ENCODE measurements at regions not wholly inside any gene's neighbourhood (a gene's known extent, or its start where the extent isn't known, plus 50 kb on each side); places are given as distances from the start of the nearest gene placed in this dataset.

DNA sequence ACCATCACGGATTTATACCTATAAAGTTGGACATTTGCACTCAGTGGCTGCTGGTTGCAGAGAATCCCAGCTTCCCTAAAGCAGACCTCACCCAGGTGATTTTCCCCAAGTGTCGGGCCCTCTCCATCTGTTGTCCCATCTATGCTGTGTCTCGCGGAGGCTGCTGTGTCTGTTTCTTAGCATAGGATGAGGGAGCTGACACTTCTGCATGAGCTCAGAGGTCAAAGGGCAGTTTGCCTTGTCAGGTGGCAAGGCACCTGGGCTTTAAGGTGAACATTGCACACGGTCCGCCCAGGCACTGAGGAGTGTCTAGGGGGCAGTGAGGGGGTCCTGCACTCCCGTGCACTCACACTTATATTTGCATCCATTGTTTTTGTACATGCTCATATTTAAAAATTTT, 151.6 kb downstream of the ZIC5 start:
- DNase-seq, result no peak

DNA sequence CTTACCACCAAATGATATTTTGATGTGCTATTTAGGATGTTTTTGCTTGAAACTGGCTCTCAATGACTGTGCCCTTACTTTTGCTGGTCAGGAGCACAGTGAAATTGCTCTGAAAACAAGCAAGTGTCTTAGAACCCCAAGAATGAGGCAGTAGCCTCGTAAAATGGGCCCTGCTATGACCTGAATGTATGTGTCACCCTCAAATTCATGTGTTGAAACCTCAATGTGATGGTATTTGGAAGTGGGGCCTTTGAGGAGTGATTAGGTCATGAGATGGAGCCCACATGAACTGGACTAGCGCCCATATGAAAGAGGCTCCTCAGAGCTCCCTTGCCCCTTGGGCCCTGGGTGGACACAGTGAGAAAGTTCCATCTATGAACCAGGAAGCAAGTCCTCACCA, 155.2 kb downstream of the ZIC5 start:
- no peak for DNase-seq

DNA sequence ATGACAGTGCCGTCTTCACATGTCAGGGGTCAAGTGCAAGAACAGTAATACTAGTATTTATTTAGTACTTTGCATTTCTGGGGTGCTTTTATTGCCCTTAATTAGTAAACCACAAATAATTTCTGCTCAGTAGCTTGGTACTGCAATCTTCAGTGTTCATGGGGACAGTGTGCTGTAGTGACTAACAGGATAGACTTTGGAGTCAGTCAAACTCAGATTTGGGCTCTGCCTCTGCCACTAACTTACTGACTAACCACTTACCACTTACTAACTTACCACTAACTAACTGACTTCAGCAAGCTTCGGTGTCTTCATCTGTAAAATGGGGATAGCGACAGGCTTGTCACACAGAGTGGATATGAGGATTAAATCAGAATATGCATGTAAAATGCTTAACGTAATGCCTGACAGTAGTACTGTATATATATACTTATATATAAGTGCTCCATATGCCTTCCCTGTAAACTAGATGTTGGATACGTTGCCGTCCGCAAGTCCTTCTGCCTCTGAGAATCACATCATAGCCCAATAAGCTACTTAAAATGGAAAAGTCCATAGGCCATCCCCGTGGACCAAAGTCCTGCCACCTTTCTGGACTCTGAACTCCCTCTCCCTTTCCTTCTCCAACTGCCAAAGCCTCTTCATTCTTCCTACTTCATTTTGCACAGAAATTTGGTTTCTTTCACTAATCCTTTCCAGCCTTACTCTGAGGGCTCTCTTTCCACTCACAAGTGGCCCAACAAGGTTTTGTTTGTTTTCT, 158.1 kb downstream of the ZIC5 start:
- no peak for DNase-seq

GRCh38 chr13:99812625-99813024, 158.9 kb downstream of the ZIC5 start:
- no peak for DNase-seq

DNA sequence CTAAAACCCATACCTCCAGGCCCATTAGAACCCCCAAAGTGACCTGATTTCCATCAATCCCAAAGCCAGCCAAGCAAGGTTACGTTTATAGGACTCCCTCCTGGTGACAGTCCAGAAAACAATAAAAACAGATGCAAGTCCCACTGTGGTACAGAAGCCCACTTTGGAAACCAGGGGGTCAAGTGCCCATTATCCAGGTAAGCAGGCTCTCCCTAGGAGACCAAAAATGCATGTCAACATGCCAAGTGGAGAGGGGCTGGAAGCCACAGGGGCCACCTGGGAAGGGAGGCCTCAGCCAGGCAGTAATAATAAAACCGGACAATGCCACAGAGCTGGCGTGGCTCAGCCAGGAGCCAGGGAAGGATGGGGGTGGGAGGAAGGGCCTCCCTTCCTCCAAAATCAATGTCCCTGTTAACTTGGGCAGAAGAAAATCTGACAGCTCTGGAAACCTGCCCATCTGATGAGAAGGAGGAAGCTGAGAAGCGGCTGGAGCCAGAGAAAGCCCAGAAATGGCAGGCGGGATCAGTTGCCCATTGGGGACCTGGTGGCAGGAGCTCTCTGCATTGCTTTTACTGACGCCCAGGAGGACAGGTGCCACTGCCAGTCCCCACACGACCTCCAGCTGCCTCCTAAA, 160.4 kb downstream of the ZIC5 start:
- DNase-seq, result no peak

- no peak for DNase-seq
Measured at GRCh38 chr13:99809926-99810325, 161.6 kb downstream of the ZIC5 start.

DNA sequence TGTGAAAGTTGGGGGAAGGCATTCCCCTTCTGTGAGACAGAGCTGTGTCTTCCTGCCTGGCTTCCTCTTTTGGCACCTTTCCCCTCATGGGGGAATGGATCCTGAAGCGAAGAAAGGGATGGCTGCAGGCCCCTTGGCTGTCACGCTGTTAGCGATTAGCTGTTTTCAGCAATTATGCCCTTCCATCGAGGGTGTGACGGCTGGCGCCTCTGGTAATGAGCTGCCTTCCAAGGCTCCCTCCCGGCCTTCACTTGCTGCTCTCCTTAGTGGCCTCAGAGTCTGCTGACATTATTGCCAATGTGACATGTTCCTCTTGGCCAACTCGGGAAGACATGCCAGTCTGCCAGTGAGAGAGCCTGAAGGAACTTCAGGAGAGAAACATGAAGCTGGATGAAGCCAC, 162.1 kb downstream of the ZIC5 start:
- no peak for DNase-seq

DNA sequence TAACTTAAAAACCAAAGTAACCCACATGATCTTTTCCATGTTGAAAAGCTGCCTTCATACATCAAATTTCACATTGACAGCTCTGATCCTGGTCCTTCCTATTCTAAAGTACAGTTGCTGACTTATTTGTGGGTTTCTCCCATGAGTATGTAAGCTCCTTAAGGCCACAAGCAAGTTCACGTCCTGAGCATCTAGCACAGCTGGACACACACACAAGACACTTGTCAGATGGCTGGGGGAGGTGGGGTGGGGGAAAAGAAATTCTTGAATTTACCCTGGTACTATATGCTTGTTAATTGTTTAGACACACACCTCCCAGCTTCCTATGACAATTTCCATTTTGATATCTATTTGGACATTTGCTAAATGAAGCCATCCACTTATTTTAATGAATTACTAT, 162.8 kb downstream of the ZIC5 start:
- DNase-seq, result no peak

DNA sequence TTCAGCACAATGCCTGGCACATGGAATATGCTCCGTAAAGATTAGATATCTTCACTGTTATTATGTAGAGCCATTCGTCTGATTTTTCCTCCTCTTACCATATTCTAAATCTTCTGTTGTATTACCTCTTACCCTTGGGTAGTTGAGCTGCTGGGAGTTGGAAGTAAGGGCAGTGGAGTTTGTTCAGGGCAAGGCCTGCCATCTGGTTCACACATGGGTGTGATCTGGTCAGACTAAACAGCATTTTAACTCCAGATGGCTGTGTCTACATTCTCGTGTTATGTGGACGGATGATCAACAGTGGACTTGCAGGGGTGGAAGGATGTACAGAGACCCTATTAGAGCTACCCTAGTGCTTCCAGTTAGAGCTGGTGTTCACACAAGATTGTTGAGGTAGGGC, 164.9 kb downstream of the ZIC5 start:
- DNase-seq, result no peak

DNA sequence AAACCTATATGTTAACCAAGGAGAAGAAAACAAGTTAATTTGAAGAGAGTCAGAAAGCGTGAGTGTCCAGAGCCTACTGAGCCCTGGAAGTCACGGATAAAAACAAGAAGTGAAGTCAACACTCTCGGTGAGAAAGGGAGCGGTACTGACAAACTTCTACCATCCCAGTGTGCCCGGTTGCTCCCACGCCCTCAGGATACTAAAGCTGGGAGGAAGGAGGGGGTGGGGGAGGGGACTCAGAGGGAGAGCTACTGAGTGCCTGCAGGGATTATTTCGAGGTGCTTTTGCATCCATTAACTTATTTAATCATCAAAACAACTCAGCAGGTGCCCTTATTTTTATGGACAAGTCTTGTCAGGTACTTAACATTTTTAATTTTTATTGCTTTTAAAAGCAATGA, 166.2 kb downstream of the ZIC5 start:
- no peak for DNase-seq

DNA sequence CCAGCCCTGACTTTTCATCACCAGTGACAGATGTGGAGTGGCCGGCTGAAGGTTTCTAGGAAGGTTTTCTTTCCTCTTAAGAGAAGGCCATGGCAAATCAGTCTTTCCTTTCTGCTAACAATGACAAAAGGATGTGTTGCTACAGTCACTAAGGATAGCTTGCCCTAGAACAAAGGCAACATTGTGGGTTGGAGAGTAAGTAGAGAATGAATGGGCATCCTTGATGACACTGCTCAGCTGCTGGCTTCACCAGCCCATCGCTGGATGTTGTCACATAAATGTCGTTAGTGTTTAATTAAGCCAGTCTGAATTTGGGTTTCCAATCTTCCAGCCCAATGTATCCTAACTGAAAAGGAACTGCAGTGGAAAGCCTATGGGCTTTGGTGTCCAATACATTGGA, 168.4 kb downstream of the ZIC5 start:
- no peak for DNase-seq

- no peak for DNase-seq
Measured at GRCh38 chr13:99802416-99802815, 169.2 kb downstream of the ZIC5 start.

GRCh38 chr13:99800951-99801350, 170.6 kb downstream of the ZIC5 start:
- no peak for DNase-seq

GRCh38 chr13:99800011-99800410, 171.6 kb downstream of the ZIC5 start:
- no peak for DNase-seq

- no peak for DNase-seq
Measured at GRCh38 chr13:99798756-99799155, 172.8 kb downstream of the ZIC5 start.

GRCh38 chr13:99797691-99798090, 173.9 kb downstream of the ZIC5 start:
- no peak for DNase-seq

DNA sequence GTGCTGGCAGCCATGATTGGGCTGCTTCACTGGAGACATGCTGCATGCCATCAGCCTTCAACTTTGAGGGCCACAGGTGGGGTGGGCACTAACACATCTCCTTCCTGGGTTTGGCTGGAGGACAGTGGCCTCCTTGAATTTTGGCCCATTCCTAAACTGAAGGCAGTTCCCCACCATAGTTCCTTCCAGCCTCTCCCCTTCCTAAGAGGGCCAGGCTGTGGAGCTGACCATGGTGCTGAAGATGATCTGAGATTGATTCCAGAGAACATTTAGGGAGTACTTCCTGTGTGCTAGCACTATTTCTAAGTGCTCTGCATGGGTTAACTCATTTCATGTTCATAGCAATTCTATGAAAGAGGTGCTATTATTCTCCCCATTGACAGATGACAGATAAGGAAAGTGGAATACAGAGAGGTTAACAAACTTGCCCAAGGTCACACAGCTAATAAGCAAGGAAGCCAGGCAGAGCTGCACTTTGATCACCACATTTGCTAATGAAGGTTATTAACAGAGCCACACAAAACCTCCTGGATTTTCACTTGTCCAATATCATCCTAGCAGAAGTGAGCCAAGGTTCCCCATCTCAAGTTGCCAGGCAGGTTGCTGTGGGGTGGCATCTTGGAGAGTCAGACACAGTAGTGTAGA, 175.3 kb downstream of the ZIC5 start:
- DNase-seq, result peak; percentile 57

GRCh38 chr13:99792079-99792921, 179.3 kb downstream of the ZIC5 start:
- no peak for DNase-seq

GRCh38 chr13:99782669-99783068, 188.9 kb downstream of the ZIC5 start:
- no peak for DNase-seq

DNA sequence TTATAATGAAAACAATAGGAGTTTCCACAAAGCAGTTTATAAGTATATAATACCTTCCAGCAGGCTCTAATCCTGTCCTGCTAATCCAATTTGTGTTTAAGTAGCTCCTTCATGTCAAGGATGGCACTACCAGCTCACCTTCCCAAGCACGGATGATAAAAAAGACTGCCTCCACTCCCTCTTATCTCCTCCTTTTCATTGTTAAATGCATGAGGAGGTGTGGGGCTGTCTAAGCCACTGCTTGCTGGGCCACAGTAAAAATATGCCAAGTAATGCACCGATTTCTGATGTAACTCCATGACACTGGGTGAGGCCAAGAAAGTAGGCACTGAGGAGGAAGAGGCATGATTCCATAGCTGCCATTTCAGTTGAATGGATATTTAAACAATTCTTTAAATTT, 193.1 kb downstream of the ZIC5 start:
- DNase-seq, result no peak

DNA sequence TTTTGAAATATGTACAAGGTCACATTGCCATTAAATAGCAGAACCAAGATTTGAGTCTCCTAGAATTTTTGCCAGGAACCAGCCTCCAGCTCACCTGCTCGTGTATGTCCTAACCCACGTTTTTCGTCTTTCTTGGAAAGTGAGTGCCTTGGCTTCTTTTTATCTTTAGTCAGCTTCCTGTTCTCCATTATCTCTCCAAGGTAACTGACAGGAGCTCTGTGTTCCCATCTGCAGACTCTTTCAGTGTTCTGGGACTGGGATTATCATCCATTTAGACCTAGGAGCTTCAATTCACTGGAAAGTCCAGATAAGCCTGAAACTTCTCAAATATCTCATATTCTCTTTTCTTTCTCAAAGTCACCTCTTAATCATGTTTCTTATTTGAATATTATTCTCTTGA, 193.7 kb downstream of the ZIC5 start:
- DNase-seq, result no peak

- no peak for DNase-seq
Measured at GRCh38 chr13:99774644-99775043, 196.9 kb downstream of the ZIC5 start.

- no peak for DNase-seq
Measured at GRCh38 chr13:99768986-99769385, 202.6 kb downstream of the ZIC5 start.
